ENCODE measurements at regions not wholly inside any gene's neighbourhood (a gene's known extent, or its start where the extent isn't known, plus 50 kb on each side); places are given as distances from the start of the nearest gene placed in this dataset.
A peak's percentile ranks its signal among the peaks of the same experiment; 100 is the strongest.
"Not testable (repeated sequence)": the region's sequence is repeated elsewhere in the genome, so short reads cannot be mapped to it uniquely, and the experiment has no call there.

GRCh38 chr3:70716832-70717231 lies 404.4 kb upstream of the MDFIC2 start:
- no peak overlapping the region for H3K27ac ChIP-seq
- DNase-seq, result peak; percentile 44

GRCh38 chr3:70712449-70713082 lies 400.1 kb upstream of the MDFIC2 start:
- no peak overlapping the region for H3K4me3 ChIP-seq (ENCODE audit: low read depth, low read length)
- no peak overlapping the region for H3K27ac ChIP-seq
- no peak for TF ChIP-seq CTCF (IDR thresholded peaks at IDR 0.05; ENCODE audit: low read depth, low read length, missing control alignments)
- no peaks in the 10 kb centered on the region for H3K27me3 ChIP-seq (replicated peaks)
- H3K36me3 ChIP-seq (replicated peaks), result no peaks in the 10 kb centered on the region
- in situ Hi-C loops (cut with HindIII; ENCODE audit: low pct_ligation_motif_present, low sequenced_read_pairs), result no loop called here
- no peak for DNase-seq

More at GRCh38 chr3:70716832-70717231, 404.4 kb upstream of the MDFIC2 start:
- Histone ChIP-seq H3K4me3 (ENCODE audit: low read depth, low read length) (no peak overlapping the region), H3K27me3 (replicated peaks) (no peaks in the 10 kb centered on the region), H3K36me3 (replicated peaks) (no peaks in the 10 kb centered on the region)
- in situ Hi-C loops (cut with HindIII; ENCODE audit: low pct_ligation_motif_present, low sequenced_read_pairs), result no loop called here
- TF ChIP-seq CTCF (IDR thresholded peaks at IDR 0.05; ENCODE audit: low read depth, low read length, missing control alignments), result peak; percentile 59

GRCh38 chr3:70703305-70704102 lies 391.1 kb upstream of the MDFIC2 start:
- no peak for DNase-seq
- H3K27ac ChIP-seq, result no peak overlapping the region
- TF ChIP-seq CTCF (IDR thresholded peaks at IDR 0.05; ENCODE audit: low read depth, low read length, missing control alignments), result no peak
- no peaks in the 10 kb centered on the region for H3K27me3 ChIP-seq (replicated peaks)
- H3K4me3 ChIP-seq (ENCODE audit: low read depth, low read length), result no peak overlapping the region
- no peaks in the 10 kb centered on the region for H3K36me3 ChIP-seq (replicated peaks)
- in situ Hi-C loops (cut with HindIII; ENCODE audit: low pct_ligation_motif_present, low sequenced_read_pairs), result no loop called here

- DNase-seq, result no peak
- no peak for TF ChIP-seq CTCF (IDR thresholded peaks at IDR 0.05; ENCODE audit: low read depth, low read length, missing control alignments)
- in situ Hi-C loops (cut with HindIII; ENCODE audit: low pct_ligation_motif_present, low sequenced_read_pairs), result no loop called here
- H3K4me3 ChIP-seq (ENCODE audit: low read depth, low read length), result no peak overlapping the region
- H3K27ac ChIP-seq, result no peak overlapping the region
- H3K27me3 ChIP-seq (replicated peaks), result no peaks in the 10 kb centered on the region
- no peaks in the 10 kb centered on the region for H3K36me3 ChIP-seq (replicated peaks)
Observed at GRCh38 chr3:70702132-70702531, 389.7 kb upstream of the MDFIC2 start.

GRCh38 chr3:70684701-70685100 lies 372.3 kb upstream of the MDFIC2 start:
- Histone ChIP-seq H3K4me3 (ENCODE audit: low read depth, low read length) (no peak overlapping the region), H3K27me3 (replicated peaks) (no peaks in the 10 kb centered on the region), H3K36me3 (replicated peaks) (no peaks in the 10 kb centered on the region), H3K27ac (no peak overlapping the region)
- TF ChIP-seq CTCF (IDR thresholded peaks at IDR 0.05; ENCODE audit: low read depth, low read length, missing control alignments), result no peak
- no peak for DNase-seq
- in situ Hi-C loops (cut with HindIII; ENCODE audit: low pct_ligation_motif_present, low sequenced_read_pairs), result no loop called here

- in situ Hi-C loops (cut with HindIII; ENCODE audit: low pct_ligation_motif_present, low sequenced_read_pairs); H3K4me3 ChIP-seq (ENCODE audit: low read depth, low read length): not testable (repeated sequence)
Observed at GRCh38 chr3:70675810-70676209, 363.4 kb upstream of the MDFIC2 start.

More at GRCh38 chr3:70675810-70676209, 363.4 kb upstream of the MDFIC2 start:
- not testable (repeated sequence) for H3K36me3 ChIP-seq (replicated peaks); DNase-seq; H3K27ac ChIP-seq; H3K27me3 ChIP-seq (replicated peaks)

Data from brain microvascular endothelial cell (primary cell).